Nucleus accumbens (tissue), 56 donors: ENCODE measurements at regions not wholly inside any gene's neighbourhood (a gene's known extent, or its start where the extent isn't known, plus 50 kb on each side); places are given as distances from the start of the nearest gene placed in this dataset.
"Not testable (repeated sequence)": the region's sequence is repeated elsewhere in the genome, so short reads cannot be mapped to it uniquely, and the experiment has no call there.

Source experiments
- DNase-seq, 56 donors: peaks; one replicate each; lab custom pipeline; 2025; lab: John Stamatoyannopoulos, UW

- no peak for DNase-seq
Observed at GRCh38 chr1:168490306-168490705, 53.5 kb downstream of the XCL2 start.

- peak in 3 of 56 donors; percentile 2 to 5 (median 4) for DNase-seq
Observed at GRCh38 chr1:168488138-168488537, 55.7 kb downstream of the XCL2 start.

- DNase-seq, result not testable (repeated sequence)
Observed at GRCh38 chr1:168486820-168487219, 57.0 kb downstream of the XCL2 start.

GRCh38 chr1:168485048-168485447, 58.7 kb downstream of the XCL2 start:
- no peak for DNase-seq

GRCh38 chr1:168484083-168484482, 59.7 kb downstream of the XCL2 start:
- no peak for DNase-seq

GRCh38 chr1:168483539-168483938, 60.3 kb downstream of the XCL2 start:
- no peak for DNase-seq

GRCh38 chr1:168482106-168482505, 61.7 kb downstream of the XCL2 start:
- no peak for DNase-seq

- no peak for DNase-seq
Observed at GRCh38 chr1:168481586-168481985, 62.2 kb downstream of the XCL2 start.

GRCh38 chr1:168480997-168481396, 62.8 kb downstream of the XCL2 start:
- no peak for DNase-seq

GRCh38 chr1:168477792-168478191, 66.0 kb downstream of the XCL2 start:
- DNase-seq, result no peak

- DNase-seq, result no peak
Observed at GRCh38 chr1:168476588-168477385, 67.0 kb downstream of the XCL2 start.

- DNase-seq, result no peak
Observed at GRCh38 chr1:168474322-168474721, 69.5 kb downstream of the XCL2 start.

- DNase-seq, result no peak
Observed at GRCh38 chr1:168473126-168473525, 70.7 kb downstream of the XCL2 start.

- DNase-seq, result no peak
Observed at GRCh38 chr1:168472223-168472622, 71.6 kb downstream of the XCL2 start.

GRCh38 chr1:168470901-168471431, 72.8 kb downstream of the XCL2 start:
- DNase-seq, result no peak

- no peak for DNase-seq
Observed at GRCh38 chr1:168469690-168470089, 74.1 kb downstream of the XCL2 start.

GRCh38 chr1:168468822-168469221, 75.0 kb downstream of the XCL2 start:
- DNase-seq, result no peak

- DNase-seq, result no peak
Observed at GRCh38 chr1:168468042-168468809, 75.6 kb downstream of the XCL2 start.

- DNase-seq, result no peak
Observed at GRCh38 chr1:168467452-168467851, 76.3 kb downstream of the XCL2 start.

GRCh38 chr1:168466714-168467131, 77.1 kb downstream of the XCL2 start:
- no peak for DNase-seq

- DNase-seq, result peak in 4 of 56 donors; percentile 4 to 43 (median 14)
Observed at GRCh38 chr1:168466092-168466713, 77.6 kb downstream of the XCL2 start.
